NCI-H1436 treated with DMSO at 0.1 percent for 48 hours (cell line): ENCODE measurements at regions not wholly inside any gene's neighbourhood (a gene's known extent, or its start where the extent isn't known, plus 50 kb on each side); places are given as distances from the start of the nearest gene placed in this dataset.

Experiments
- DNase-seq: peaks from one replicate; lab custom pipeline; 2025; lab: John Stamatoyannopoulos, UW

DNA sequence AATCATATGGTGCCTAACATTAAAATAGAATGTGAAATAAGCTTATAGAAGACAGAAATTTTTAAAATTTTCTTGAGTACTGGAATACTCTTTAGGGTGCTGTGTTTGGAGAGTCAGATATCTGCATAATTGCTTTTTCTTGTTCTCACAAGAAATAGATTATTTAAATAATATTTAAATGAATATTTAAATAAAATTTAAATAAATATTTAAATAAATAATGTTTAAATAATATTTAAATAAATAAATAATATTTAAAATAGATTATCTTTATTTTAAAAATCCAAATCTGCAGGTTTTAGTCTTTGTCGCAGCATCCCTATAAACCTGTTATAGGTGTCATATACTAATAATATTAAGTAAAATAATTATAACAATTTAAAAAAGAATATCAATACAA, 1589.4 kb downstream of the MAT2B start:
- DNase-seq = no peak

GRCh38 chr5:165101709-165102108, 1596.3 kb downstream of the MAT2B start:
- DNase-seq = no peak

- no peak for DNase-seq
Observed at GRCh38 chr5:165104611-165105010, 1599.2 kb downstream of the MAT2B start.

- no peak for DNase-seq
Observed at GRCh38 chr5:165108809-165109208, 1603.4 kb downstream of the MAT2B start.

- no peak for DNase-seq
Observed at GRCh38 chr5:165119175-165119574, 1613.8 kb downstream of the MAT2B start.

DNA sequence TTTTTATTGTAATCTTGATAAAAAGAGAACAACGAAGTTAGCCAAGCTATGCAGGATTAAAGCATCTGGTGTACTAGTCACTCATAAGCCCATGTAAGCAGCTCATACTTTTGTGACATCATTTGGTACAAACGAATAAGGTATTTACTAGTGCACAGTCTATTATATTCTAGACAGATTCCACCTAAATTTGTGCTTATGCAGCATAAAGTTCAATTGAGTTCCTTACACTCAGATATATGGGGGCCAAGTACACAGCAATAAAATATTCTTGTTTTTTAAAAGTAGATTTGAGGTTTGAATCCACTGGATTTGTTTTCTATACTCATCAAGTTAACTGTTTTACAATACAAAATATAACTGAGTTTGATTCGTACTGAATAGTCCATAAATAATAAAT, 1621.2 kb downstream of the MAT2B start:
- no peak for DNase-seq

DNA sequence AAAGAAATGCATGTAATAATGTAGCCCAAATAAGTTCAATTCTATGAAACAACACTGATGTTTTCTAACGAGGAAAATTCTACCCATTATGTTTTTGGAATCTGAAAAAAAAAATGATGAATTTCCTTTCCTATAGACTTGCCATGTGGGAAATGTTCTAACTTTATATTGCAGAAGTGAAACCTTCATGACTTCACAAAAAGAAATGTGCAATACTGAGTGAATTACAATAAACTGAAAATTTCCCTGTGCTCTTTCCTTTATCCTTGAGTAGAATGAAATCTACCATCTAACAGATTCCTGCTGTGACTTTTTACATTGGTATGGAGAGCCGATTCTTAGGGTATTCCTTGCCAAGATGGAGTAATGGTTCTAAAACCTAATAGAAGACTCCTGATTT, 1622.5 kb downstream of the MAT2B start:
- DNase-seq = no peak

DNA sequence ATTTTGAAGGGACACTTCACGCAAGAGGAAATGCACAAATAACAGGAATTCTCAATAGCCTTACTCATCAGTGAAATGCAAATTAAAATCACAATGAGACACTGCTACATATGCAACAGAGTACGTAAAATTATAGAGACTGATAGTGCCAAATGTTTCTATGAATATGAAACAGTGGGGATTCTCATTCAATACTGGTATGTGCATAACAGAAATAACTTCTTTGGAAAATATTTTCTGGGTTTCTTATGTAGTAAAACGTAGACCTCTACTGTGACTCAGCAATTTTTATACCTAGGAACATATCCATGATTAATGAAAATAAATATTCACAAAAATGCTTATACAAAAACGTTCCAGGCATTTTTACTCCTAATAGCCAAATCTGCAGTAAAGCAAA, 1625.2 kb downstream of the MAT2B start:
- no peak for DNase-seq

DNA sequence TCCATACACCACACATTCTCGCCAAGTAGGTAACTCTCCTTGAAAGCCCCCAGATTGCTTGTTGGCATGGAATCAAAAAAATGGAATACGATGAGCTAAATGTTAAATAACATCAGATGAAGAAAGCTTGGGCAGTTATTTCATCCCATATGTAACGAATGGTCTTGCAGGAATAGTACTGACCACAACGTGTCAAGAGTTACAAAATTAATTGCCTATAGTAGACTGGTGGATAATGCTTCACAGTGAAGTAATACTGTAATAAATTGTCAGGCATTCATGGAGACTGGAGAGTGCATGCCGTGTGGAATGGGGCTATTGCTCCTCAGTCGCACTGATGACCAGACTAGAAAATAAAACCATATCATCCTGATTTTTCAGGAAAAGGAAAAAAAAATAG, 1628.7 kb downstream of the MAT2B start:
- DNase-seq = no peak

- DNase-seq = no peak
Observed at GRCh38 chr5:165135565-165135964, 1630.1 kb downstream of the MAT2B start.

DNA sequence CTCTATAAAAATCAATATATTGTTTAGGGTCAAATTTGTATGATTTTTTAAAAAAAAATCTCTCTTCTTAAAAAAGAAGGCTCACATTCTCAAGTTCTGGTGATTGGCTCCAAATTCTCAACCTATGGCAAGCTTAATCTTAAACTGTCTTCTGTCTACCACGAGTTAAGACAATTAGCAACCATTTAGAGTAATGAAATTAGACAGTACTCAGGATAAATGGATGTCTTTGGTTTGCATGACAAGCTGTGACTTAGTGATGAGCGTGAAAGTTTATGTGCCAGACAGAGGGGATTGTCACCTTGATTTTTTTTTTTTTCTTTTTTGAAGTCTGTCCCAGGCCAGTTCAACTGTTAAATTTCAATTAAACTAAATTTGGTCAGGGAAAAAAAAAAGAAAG, 1632.3 kb downstream of the MAT2B start:
- no peak for DNase-seq

- no peak for DNase-seq
Observed at GRCh38 chr5:165138236-165138635, 1632.8 kb downstream of the MAT2B start.

DNA sequence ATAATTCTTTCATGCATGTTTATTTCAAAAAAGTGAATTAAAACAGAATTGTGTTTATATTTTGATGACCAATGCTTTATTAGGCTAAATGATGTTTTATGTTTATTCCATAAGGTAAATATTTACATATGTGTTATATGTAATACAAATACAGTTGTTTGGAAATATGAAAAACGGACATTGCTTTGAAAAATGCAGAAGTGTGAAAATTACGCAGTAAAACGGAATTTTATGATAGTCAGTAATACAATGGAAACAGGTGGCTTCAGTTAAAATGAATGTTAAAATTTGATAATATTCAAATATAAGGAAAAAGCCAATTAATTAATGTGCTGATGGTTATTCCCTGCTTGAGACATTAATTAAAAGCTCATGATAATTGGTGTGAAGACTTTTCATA, 1633.8 kb downstream of the MAT2B start:
- no peak for DNase-seq

- no peak for DNase-seq
Observed at GRCh38 chr5:165139721-165140120, 1634.3 kb downstream of the MAT2B start.

GRCh38 chr5:165143741-165144140, 1638.3 kb downstream of the MAT2B start:
- no peak for DNase-seq

GRCh38 chr5:165149431-165149830, 1644.0 kb downstream of the MAT2B start:
- no peak for DNase-seq

- DNase-seq = no peak
Observed at GRCh38 chr5:165152058-165152457, 1646.6 kb downstream of the MAT2B start.

- DNase-seq = no peak
Observed at GRCh38 chr5:165157219-165157618, 1651.8 kb downstream of the MAT2B start.

DNA sequence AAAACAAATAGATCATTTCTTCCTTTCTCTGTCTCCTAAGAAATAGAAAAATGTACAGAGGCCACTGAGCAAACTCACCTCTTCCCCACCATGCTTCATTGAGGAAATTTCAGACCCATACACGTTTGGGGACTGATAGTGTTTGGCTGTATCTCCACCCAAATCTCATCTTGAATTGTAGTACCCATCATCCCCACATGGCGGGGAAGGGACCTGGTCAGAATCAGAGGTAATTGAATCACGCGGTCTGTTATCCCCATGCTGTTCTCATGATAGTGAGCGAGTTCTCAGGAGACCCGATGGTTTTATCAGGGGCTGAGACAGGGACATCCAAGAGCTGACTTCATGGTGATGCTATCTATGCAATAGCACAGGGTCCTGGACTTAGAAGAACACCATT, 1655.8 kb downstream of the MAT2B start:
- DNase-seq = no peak

GRCh38 chr5:165163861-165164260, 1658.4 kb downstream of the MAT2B start:
- DNase-seq = no peak

DNA sequence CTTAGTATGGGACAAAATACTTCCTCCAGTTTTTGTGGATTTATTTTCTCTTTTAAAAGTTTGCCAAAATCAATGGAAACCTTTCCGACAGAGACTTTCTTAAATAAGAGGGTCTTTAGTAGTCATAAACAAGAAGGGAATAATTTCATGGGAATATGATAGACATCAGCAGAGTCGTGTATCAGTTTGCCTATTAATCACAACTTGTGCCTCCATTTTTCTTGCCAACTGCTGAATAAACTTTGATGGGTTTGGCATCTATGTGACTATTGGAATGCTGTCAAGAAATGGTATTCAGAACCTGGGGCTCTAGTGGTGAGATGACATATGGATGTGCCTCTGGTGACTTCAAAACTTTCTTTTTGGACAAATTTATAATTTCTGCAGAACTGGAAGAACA, 1668.2 kb downstream of the MAT2B start:
- DNase-seq = no peak

- DNase-seq = no peak
Observed at GRCh38 chr5:165175041-165175440, 1669.6 kb downstream of the MAT2B start.

DNA sequence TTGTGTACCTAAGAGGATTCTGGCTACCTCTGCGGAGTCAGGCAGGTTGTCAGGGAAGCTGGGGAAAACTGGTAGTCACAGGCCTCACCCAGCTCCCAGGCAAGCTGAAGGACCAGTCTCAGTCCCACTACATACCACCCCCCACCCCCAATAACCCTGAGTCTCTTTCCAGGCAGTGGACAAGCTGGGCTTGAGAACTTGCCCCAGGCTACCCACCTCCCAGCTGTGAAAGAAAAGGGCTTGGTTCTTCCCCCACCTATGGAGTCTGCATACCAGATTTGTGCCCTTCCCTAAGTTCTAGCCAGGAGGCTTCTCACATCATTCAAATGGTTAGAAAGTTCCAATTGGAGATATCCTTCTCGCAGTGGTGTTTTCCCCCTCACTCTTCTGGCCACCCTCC, 1678.8 kb downstream of the MAT2B start:
- DNase-seq = no peak

GRCh38 chr5:165185716-165186115, 1680.3 kb downstream of the MAT2B start:
- DNase-seq = no peak

DNA sequence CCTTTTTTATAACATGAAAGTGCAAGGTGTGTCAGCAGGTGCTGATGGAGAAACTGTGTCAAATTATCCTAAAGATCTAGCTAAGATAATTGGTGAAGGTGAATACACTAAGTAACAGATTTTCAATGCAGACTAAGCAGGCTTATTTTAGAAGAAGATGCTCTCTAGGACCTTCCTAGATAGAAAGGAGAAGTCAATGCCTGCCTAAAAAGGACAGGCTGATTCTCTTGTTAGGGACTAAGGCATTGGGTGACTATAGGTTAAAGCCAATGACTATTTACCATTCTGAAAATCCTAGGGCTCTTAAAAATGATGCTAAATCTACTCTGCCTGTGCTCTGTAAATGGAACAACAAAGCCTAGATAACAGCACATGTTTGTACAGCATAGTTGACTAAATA, 1682.4 kb downstream of the MAT2B start:
- DNase-seq = no peak
